ENCODE measurements at regions not wholly inside any gene's neighbourhood (a gene's known extent, or its start where the extent isn't known, plus 50 kb on each side); places are given as distances from the start of the nearest gene placed in this dataset.

DNA sequence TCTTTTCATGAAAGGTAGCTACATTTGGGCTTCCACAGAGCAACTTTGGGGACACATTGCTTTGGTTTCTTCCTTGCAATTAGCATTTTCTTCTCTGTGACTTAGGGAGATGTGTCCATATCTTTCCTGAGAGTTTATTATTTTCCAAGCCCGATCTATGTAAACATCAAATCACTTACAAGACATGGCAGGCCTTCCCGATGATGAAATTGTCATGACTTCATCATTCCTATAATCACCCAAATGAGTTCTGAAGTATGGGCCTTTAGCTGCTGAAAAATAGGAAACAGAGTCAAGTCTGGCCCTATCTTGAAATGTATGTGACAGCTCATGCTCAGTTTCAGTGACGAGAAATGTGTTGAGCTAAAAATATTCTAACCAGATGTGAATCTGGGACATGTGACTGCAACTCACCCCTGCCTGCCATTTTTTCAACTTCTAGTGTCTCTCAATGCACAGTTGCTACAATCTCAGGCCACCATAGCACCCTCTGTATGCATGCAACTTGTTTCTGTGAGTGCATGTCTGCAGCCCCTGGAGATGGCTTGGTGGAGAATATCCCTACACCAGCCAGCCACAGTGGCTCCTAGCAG lies 199.6 kb upstream of the MAF start:
- TF ChIP-seq POLR2A (IDR thresholded peaks at IDR 0.05) (no peak), CTCF (IDR thresholded peaks at IDR 0.05) (no peak)

All from right lobe of liver (tissue), 4 donors.